GM12878 (cell line): ENCODE measurements at regions not wholly inside any gene's neighbourhood (a gene's known extent, or its start where the extent isn't known, plus 50 kb on each side); places are given as distances from the start of the nearest gene placed in this dataset.

Experiments used
- CHD2 ChIP-seq: IDR thresholded peaks from 2 replicates; pipeline ENCODE4 v1.6.1; 2011; ENCODE audit warnings: low read depth, low read length, improper control_type of control experiment, borderline replicate concordance
- JUND ChIP-seq: IDR thresholded peaks from 2 replicates; pipeline ENCODE4 v1.6.1; 2012; ENCODE audit warnings: low read depth, mild to moderate bottlenecking, low read length, improper control_type of control experiment, moderate library complexity
- SP1 ChIP-seq: IDR thresholded peaks from one replicate; pipeline ENCODE4 v1.6.1; 2011; ENCODE audit warnings: low read depth, low read length
- YY1 ChIP-seq: IDR thresholded peaks from 2 replicates; pipeline ENCODE4 v1.6.1; 2011; ENCODE audit warnings: low read depth, mild to moderate bottlenecking, low read length
- TF ChIP-seq, protein P1 (sequence below), 3 experiments: IDR thresholded peaks in 2 of 3; conservative IDR thresholded peaks in 1 of 3; 2 replicates each; pipeline ENCODE4 v1.5.1; 2011; ENCODE audit warnings: low read depth in 3 of 3, low read length in 3 of 3, mild to moderate bottlenecking in 3 of 3, control low read depth in 2 of 3, moderate library complexity in 2 of 3, inconsistent platforms in 1 of 3, mixed read lengths in 1 of 3; ENCODE audit not compliant: control insufficient read depth in 2 of 3, insufficient read depth in 1 of 3; ENCODE audit errors: extremely low read depth in 1 of 3

GRCh38 chr4:11790230-11790629, 361.5 kb upstream of the HS3ST1 start:
- TF ChIP-seq CHD2 (no peak), YY1 (no peak), SP1 (no peak), JUND (no peak)
- TF ChIP-seq, protein P1, sequence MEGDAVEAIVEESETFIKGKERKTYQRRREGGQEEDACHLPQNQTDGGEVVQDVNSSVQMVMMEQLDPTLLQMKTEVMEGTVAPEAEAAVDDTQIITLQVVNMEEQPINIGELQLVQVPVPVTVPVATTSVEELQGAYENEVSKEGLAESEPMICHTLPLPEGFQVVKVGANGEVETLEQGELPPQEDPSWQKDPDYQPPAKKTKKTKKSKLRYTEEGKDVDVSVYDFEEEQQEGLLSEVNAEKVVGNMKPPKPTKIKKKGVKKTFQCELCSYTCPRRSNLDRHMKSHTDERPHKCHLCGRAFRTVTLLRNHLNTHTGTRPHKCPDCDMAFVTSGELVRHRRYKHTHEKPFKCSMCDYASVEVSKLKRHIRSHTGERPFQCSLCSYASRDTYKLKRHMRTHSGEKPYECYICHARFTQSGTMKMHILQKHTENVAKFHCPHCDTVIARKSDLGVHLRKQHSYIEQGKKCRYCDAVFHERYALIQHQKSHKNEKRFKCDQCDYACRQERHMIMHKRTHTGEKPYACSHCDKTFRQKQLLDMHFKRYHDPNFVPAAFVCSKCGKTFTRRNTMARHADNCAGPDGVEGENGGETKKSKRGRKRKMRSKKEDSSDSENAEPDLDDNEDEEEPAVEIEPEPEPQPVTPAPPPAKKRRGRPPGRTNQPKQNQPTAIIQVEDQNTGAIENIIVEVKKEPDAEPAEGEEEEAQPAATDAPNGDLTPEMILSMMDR (IDR thresholded peaks at IDR 0.05 in 2 of 3, conservative IDR thresholded peaks at IDR 0.05 in 1 of 3; ENCODE audit: control insufficient read depth in 2 of 3, extremely low read depth in 1 of 3, insufficient read depth in 1 of 3, low read depth in 3 of 3, low read length in 3 of 3) = no peak
